Peyer's patch (tissue), 4 donors: ENCODE measurements at regions not wholly inside any gene's neighbourhood (a gene's known extent, or its start where the extent isn't known, plus 50 kb on each side); places are given as distances from the start of the nearest gene placed in this dataset.

ENCODE experiments used
- DNase-seq, 3 donors: peaks; one replicate each; pipeline ENCODE4 v3.0.0-alpha.2; 2017 to 2019
- H3K27ac ChIP-seq, 4 donors: fragments of 200-600 bp; sonication (generic); one replicate each; pipeline ENCODE4 v1.5.1; 2016 to 2019
- H3K27me3 ChIP-seq, 2 donors: fragments of 200-600 bp; sonication (generic); one replicate each; pipeline ENCODE4 v1.5.1; 2019
- H3K36me3 ChIP-seq, 3 donors: fragments of 200-600 bp; sonication (generic); one replicate each; pipeline ENCODE4 v1.5.1; 2016 to 2019
- H3K4me1 ChIP-seq, 4 donors: fragments of 200-600 bp; sonication (generic); one replicate each; pipeline ENCODE4 v1.5.1; 2016 to 2019
- H3K4me3 ChIP-seq, 4 donors: fragments of 200-600 bp; sonication (generic); 1 replicate in 3 of 4; 2 replicates in 1 of 4; pipeline ENCODE4 v1.5.1; 2016 to 2019; ENCODE audit warnings: mild to moderate bottlenecking in 1 of 4
- H3K9me3 ChIP-seq, 4 donors: fragments of 200-600 bp; sonication (generic); one replicate each; pipeline ENCODE4 v1.5.1; 2016 to 2019; ENCODE audit warnings: mild to moderate bottlenecking in 1 of 4
- POLR2A ChIP-seq, 2 donors: fragments of 450-650 bp; IDR thresholded peaks; one replicate each; pipeline ENCODE4 v1.5.1; 2017; ENCODE audit warnings: antibody characterized with exemption in 2 of 2, mild to moderate bottlenecking in 2 of 2, moderate library complexity in 2 of 2
- TF ChIP-seq, protein P1 (sequence below), 6 experiments: fragments of 450-650 bp in 4 of 6; fragments of 200-600 bp in 2 of 6; sonication (generic) in 1 of 6; IDR thresholded peaks; one replicate each; pipeline ENCODE4 v1.5.1; 2017 to 2019; ENCODE audit warnings: antibody characterized with exemption in 6 of 6, mild to moderate bottlenecking in 3 of 6, moderate library complexity in 1 of 6

GRCh38 chr5:138632900-138633489 is 57.8 kb upstream of the HSPA9 start:
- Histone ChIP-seq H3K4me3 (no peak overlapping the region), H3K36me3 (no peaks in the 10 kb centered on the region), H3K9me3 (no peaks in the 10 kb centered on the region), H3K27me3 (no peaks in the 10 kb centered on the region), H3K4me1 (peaks cover 0 to 7% (median 0%) of the 10 kb centered on the region in 4 donors), H3K27ac (no peak overlapping the region)
- DNase-seq: peak in 1 of 3 donors; percentile 59
- no peak for TF ChIP-seq POLR2A (IDR thresholded peaks at IDR 0.05)
- TF ChIP-seq, protein P1, sequence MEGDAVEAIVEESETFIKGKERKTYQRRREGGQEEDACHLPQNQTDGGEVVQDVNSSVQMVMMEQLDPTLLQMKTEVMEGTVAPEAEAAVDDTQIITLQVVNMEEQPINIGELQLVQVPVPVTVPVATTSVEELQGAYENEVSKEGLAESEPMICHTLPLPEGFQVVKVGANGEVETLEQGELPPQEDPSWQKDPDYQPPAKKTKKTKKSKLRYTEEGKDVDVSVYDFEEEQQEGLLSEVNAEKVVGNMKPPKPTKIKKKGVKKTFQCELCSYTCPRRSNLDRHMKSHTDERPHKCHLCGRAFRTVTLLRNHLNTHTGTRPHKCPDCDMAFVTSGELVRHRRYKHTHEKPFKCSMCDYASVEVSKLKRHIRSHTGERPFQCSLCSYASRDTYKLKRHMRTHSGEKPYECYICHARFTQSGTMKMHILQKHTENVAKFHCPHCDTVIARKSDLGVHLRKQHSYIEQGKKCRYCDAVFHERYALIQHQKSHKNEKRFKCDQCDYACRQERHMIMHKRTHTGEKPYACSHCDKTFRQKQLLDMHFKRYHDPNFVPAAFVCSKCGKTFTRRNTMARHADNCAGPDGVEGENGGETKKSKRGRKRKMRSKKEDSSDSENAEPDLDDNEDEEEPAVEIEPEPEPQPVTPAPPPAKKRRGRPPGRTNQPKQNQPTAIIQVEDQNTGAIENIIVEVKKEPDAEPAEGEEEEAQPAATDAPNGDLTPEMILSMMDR (IDR thresholded peaks at IDR 0.05): peak in 4 of 6 experiments; percentile 22 to 45 (median 36)

- no peaks in the 10 kb centered on the region for H3K9me3 ChIP-seq
- H3K36me3 ChIP-seq: no peaks in the 10 kb centered on the region
- no peak for TF ChIP-seq POLR2A (IDR thresholded peaks at IDR 0.05)
- H3K4me1 ChIP-seq: peaks cover 0 to 7% (median 0%) of the 10 kb centered on the region in 4 donors
- no peaks in the 10 kb centered on the region for H3K27me3 ChIP-seq
- H3K4me3 ChIP-seq: no peak overlapping the region
- DNase-seq: no peak
- no peak overlapping the region for H3K27ac ChIP-seq
Measured at GRCh38 chr5:138631096-138631928, 56.1 kb upstream of the HSPA9 start.

- Histone ChIP-seq H3K4me1 (no peaks in the 10 kb centered on the region), H3K36me3 (no peaks in the 10 kb centered on the region), H3K9me3 (no peaks in the 10 kb centered on the region), H3K27me3 (no peaks in the 10 kb centered on the region), H3K4me3 (no peak overlapping the region), H3K27ac (no peak overlapping the region)
- no peak for TF ChIP-seq POLR2A (IDR thresholded peaks at IDR 0.05)
- TF ChIP-seq, protein P1 (IDR thresholded peaks at IDR 0.05): no peak
- DNase-seq: no peak
Measured at GRCh38 chr5:138629392-138629791, 54.2 kb upstream of the HSPA9 start.

GRCh38 chr5:138626333-138626944 is 51.2 kb upstream of the HSPA9 start:
- Histone ChIP-seq H3K4me3 (no peak overlapping the region), H3K27me3 (no peaks in the 10 kb centered on the region), H3K4me1 (no peaks in the 10 kb centered on the region), H3K27ac (no peak overlapping the region), H3K36me3 (no peaks in the 10 kb centered on the region), H3K9me3 (no peaks in the 10 kb centered on the region)
- TF ChIP-seq POLR2A (IDR thresholded peaks at IDR 0.05): no peak
- TF ChIP-seq, protein P1 (IDR thresholded peaks at IDR 0.05): no peak
- no peak for DNase-seq

DNA sequence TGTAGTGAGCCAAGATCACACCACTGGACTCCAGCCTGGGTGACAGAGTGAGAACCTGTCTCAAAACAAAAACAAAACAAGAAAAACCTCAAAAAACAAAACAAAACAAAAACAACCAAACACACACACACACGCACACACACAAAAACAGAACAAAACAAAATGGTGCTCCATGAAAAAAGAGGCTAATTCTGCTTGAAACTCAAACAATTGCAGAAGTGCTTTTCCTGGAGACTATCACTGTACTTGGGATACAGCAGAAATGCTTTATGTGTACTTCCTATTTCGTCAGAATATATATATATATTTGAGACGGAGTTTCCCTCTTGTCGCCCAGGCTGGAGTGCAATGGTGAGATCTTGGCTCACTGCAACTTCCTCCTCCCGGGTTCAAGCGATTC is 49.9 kb upstream of the HSPA9 start:
- TF ChIP-seq POLR2A (IDR thresholded peaks at IDR 0.05): no peak
- TF ChIP-seq, protein P1 (IDR thresholded peaks at IDR 0.05): no peak
- H3K36me3 ChIP-seq: no peaks in the 10 kb centered on the region
- H3K4me1 ChIP-seq: no peaks in the 10 kb centered on the region

More for the DNA sequence above, 49.9 kb upstream of the HSPA9 start:
- DNase-seq: no peak
- Histone ChIP-seq H3K27me3 (no peaks in the 10 kb centered on the region), H3K4me3 (no peak overlapping the region), H3K9me3 (no peaks in the 10 kb centered on the region), H3K27ac (no peak overlapping the region)
